Tibial nerve (tissue), 4 donors: ENCODE measurements at regions not wholly inside any gene's neighbourhood (a gene's known extent, or its start where the extent isn't known, plus 50 kb on each side); places are given as distances from the start of the nearest gene placed in this dataset.

Source experiments
- DNase-seq, 2 donors: peaks; one replicate each; pipeline ENCODE4 v3.0.0-alpha.2; 2019; ENCODE audit warnings: low spot score in 2 of 2
- H3K27ac ChIP-seq, 4 donors: fragments of 200-600 bp; sonication (generic) in 3 of 4; one replicate each; pipeline ENCODE4 v1.5.1; 2017 to 2019; ENCODE audit warnings: mild to moderate bottlenecking in 1 of 4
- H3K27me3 ChIP-seq, 2 donors: fragments of 200-600 bp; sonication (generic) in 1 of 2; one replicate each; pipeline versions ENCODE4 v1.5.1 to v1.6.0; 2017 to 2019
- H3K36me3 ChIP-seq, 3 donors: fragments of 200-600 bp; sonication (generic); one replicate each; pipeline ENCODE4 v1.5.1; 2018 to 2019
- H3K4me1 ChIP-seq, 4 donors: fragments of 200-600 bp; sonication (generic) in 3 of 4; one replicate each; pipeline ENCODE4 v1.5.1; 2017 to 2019
- H3K4me3 ChIP-seq, 4 donors: fragments of 200-600 bp; sonication (generic) in 3 of 4; one replicate each; pipeline ENCODE4 v1.5.1; 2017 to 2019; ENCODE audit warnings: mild to moderate bottlenecking in 1 of 4, moderate library complexity in 1 of 4
- H3K9me3 ChIP-seq, 4 donors: fragments of 200-600 bp; sonication (generic) in 3 of 4; one replicate each; pipeline ENCODE4 v1.5.1; 2017 to 2019
- EP300 ChIP-seq, 2 donors: sonication (generic); formaldehyde crosslinking; IDR thresholded peaks; one replicate each; pipeline ENCODE4 v1.6.1; 2017; ENCODE audit warnings: antibody characterized with exemption in 2 of 2, mild to moderate bottlenecking in 1 of 2
- POLR2A ChIP-seq, 2 donors: fragments of 450-650 bp; IDR thresholded peaks; one replicate each; pipeline ENCODE4 v1.6.1; 2017; ENCODE audit warnings: antibody characterized with exemption in 2 of 2, mild to moderate bottlenecking in 2 of 2, moderate library complexity in 2 of 2
- WGBS, 2 donors: methylation state at CpG; one replicate each; pipeline ENCODE4 v1.1.5; 2018; 5-methylcytosine and 5-hydroxymethylcytosine counted together
- TF ChIP-seq, protein P1 (sequence below), 5 experiments: fragments of 200-600 bp in 3 of 5; fragments of 450-650 bp in 2 of 5; sonication (generic) in 3 of 5; IDR thresholded peaks; one replicate each; pipeline ENCODE4 v1.5.1; 2016 to 2019; ENCODE audit warnings: antibody characterized with exemption in 5 of 5, mild to moderate bottlenecking in 3 of 5, moderate library complexity in 2 of 5

DNA sequence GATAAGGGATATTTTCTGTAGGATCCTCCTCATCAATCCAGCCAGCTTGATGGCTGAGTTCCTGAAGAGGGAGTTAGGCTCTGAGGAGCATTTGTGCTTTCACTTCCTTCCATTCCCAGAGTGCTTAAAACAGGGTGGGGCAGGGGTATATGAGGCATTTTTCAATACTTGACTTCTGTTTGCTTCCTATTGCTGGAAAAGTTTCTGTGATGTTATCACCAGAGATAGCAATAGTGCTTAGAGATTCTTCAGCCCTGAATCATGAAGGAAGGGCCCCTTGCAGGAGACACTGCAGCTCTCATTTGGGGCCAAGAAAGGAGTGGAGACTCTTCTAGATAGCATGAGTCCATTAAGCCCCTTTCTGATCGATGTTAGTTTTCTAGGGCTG, 166.7 kb upstream of the RPS6KA3 start:
- H3K4me3 ChIP-seq = no peak overlapping the region
- no peak overlapping the region for H3K27ac ChIP-seq
- H3K27me3 ChIP-seq = no peaks in the 10 kb centered on the region
- TF ChIP-seq EP300 (IDR thresholded peaks at IDR 0.05) (no peak), POLR2A (IDR thresholded peaks at IDR 0.05) (no peak)
- TF ChIP-seq, protein P1, sequence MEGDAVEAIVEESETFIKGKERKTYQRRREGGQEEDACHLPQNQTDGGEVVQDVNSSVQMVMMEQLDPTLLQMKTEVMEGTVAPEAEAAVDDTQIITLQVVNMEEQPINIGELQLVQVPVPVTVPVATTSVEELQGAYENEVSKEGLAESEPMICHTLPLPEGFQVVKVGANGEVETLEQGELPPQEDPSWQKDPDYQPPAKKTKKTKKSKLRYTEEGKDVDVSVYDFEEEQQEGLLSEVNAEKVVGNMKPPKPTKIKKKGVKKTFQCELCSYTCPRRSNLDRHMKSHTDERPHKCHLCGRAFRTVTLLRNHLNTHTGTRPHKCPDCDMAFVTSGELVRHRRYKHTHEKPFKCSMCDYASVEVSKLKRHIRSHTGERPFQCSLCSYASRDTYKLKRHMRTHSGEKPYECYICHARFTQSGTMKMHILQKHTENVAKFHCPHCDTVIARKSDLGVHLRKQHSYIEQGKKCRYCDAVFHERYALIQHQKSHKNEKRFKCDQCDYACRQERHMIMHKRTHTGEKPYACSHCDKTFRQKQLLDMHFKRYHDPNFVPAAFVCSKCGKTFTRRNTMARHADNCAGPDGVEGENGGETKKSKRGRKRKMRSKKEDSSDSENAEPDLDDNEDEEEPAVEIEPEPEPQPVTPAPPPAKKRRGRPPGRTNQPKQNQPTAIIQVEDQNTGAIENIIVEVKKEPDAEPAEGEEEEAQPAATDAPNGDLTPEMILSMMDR (IDR thresholded peaks at IDR 0.05) = no peak
- H3K36me3 ChIP-seq = no peaks in the 10 kb centered on the region
- no peak for DNase-seq
- H3K4me1 ChIP-seq = no peaks in the 10 kb centered on the region
- no peaks in the 10 kb centered on the region for H3K9me3 ChIP-seq
- WGBS, 2 donors = 89 to 100% methylated on average over 1 of the region's 1 CpG

- Histone ChIP-seq H3K4me1 (no peaks in the 10 kb centered on the region), H3K27me3 (no peaks in the 10 kb centered on the region), H3K9me3 (no peaks in the 10 kb centered on the region), H3K4me3 (no peak overlapping the region), H3K36me3 (no peaks in the 10 kb centered on the region), H3K27ac (no peak overlapping the region)
- TF ChIP-seq EP300 (IDR thresholded peaks at IDR 0.05) (no peak), POLR2A (IDR thresholded peaks at IDR 0.05) (no peak)
- TF ChIP-seq, protein P1 (IDR thresholded peaks at IDR 0.05) = no peak
- WGBS, 2 donors = 59 to 88% methylated on average over 2 of the region's 2 CpGs
- DNase-seq = no peak
Measured at GRCh38 chrX:20432746-20433387, 166.2 kb upstream of the RPS6KA3 start.

- 38 to 58% methylated on average over 3 of the region's 3 CpGs for WGBS, 2 donors
- DNase-seq = no peak
- Histone ChIP-seq H3K4me1 (no peaks in the 10 kb centered on the region), H3K4me3 (no peak overlapping the region), H3K9me3 (no peaks in the 10 kb centered on the region), H3K27ac (no peak overlapping the region), H3K27me3 (no peaks in the 10 kb centered on the region), H3K36me3 (no peaks in the 10 kb centered on the region)
- TF ChIP-seq POLR2A (IDR thresholded peaks at IDR 0.05) = no peak
- TF ChIP-seq EP300 (IDR thresholded peaks at IDR 0.05) = no peak
- TF ChIP-seq, protein P1 (IDR thresholded peaks at IDR 0.05) = no peak
Measured at GRCh38 chrX:20432048-20432447, 165.3 kb upstream of the RPS6KA3 start.

DNA sequence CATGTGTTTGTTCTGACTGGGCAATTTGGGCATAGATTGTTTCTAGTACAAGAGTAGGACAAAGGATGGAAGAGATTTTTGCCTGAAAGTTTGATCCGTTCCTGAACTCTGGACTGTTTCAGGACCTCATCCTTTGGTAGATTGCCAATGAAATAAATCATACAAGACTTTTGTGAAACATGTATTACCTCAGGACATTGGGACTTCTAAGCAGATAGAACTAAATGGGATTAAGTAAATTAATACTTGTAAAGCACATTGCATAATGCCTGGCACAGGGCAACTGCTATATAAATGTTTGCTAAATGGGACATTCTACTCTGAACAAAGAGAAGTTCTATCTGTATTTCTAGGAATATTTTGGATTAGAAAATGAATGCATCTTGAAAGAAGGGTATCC, 164.8 kb upstream of the RPS6KA3 start:
- no peak for DNase-seq
- Histone ChIP-seq H3K4me1 (no peaks in the 10 kb centered on the region), H3K9me3 (no peaks in the 10 kb centered on the region), H3K27ac (no peak overlapping the region), H3K36me3 (no peaks in the 10 kb centered on the region), H3K4me3 (no peak overlapping the region), H3K27me3 (no peaks in the 10 kb centered on the region)
- 22 to 61% methylated on average over 1 of the region's 1 CpG for WGBS, 2 donors
- TF ChIP-seq POLR2A (IDR thresholded peaks at IDR 0.05) (no peak), EP300 (IDR thresholded peaks at IDR 0.05) (no peak)
- TF ChIP-seq, protein P1 (IDR thresholded peaks at IDR 0.05) = no peak

DNA sequence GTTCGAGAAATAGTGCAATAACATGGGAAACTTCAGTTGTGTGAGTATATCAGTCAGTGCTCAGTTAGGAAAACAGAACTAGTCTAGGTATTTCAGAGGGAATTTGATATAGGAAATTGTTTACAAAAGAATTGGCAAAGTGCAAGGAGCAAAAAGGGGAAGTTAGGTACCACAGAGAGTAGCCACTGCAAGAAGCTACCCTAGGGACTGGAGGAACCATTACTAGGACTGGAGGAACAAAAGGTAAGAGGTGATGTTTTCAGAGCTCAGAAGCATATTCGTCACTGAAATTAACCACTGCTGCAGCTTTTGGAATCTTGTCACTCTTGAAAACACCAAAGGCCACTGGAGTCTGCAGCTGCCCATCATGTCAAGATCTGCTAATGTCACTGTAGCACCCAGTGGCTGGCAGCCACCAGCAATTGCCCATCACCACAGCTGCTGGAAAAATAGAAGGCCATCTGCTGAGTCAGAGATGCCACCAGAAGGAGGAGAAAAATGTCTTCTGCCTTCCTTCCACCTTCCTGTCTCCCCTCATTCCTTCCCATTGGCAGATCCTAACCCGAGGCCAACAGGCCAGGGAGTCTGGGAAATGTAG, 160.6 kb upstream of the RPS6KA3 start:
- H3K4me1 ChIP-seq = no peaks in the 10 kb centered on the region
- H3K4me3 ChIP-seq = no peak overlapping the region
- peaks cover 0 to 2% of the 10 kb centered on the region in 2 donors for H3K27me3 ChIP-seq
- H3K36me3 ChIP-seq = no peaks in the 10 kb centered on the region
- no peaks in the 10 kb centered on the region for H3K9me3 ChIP-seq
- H3K27ac ChIP-seq = no peak overlapping the region
- TF ChIP-seq, protein P1 (IDR thresholded peaks at IDR 0.05) = no peak
- TF ChIP-seq POLR2A (IDR thresholded peaks at IDR 0.05) (no peak), EP300 (IDR thresholded peaks at IDR 0.05) (no peak)
- WGBS, 2 donors = 64 to 92% methylated on average over 2 to 3 of the region's 3 CpGs
- no peak for DNase-seq
